Activated CD4-positive, alpha-beta T cell treated with anti-CD3 and anti-CD28 coated beads, Interleukin-2, amount 10 ng/mL, durations not matched to agents 24 days and 14 days (primary cell): ENCODE measurements at regions not wholly inside any gene's neighbourhood (a gene's known extent, or its start where the extent isn't known, plus 50 kb on each side); places are given as distances from the start of the nearest gene placed in this dataset.

Experiments used
- DNase-seq: peaks from one replicate; pipeline ENCODE4 v3.0.0; 2022
- H3K27ac Mint-ChIP-seq: one replicate; pipeline ENCODE4 v1.8.0; 2022; ENCODE audit warnings: mild to moderate bottlenecking, mixed read lengths
- H3K27me3 Mint-ChIP-seq: one replicate; pipeline ENCODE4 v1.8.0; 2022; ENCODE audit warnings: mixed read lengths
- H3K36me3 Mint-ChIP-seq: one replicate; pipeline ENCODE4 v1.8.0; 2022; ENCODE audit warnings: low read depth, mild to moderate bottlenecking, mixed read lengths
- H3K4me1 Mint-ChIP-seq: one replicate; pipeline ENCODE4 v1.8.0; 2021; ENCODE audit warnings: mixed read lengths
- H3K4me3 Mint-ChIP-seq: one replicate; pipeline ENCODE4 v1.8.0; 2022; ENCODE audit warnings: mild to moderate bottlenecking, moderate library complexity, mixed read lengths
- H3K9me3 Mint-ChIP-seq: one replicate; pipeline ENCODE4 v1.8.0; 2021; ENCODE audit warnings: mixed read lengths
- intact Hi-C: fragments of 100-400 bp; cut with micrococcal nuclease; formaldehyde crosslinking; loops from one replicate; pipeline ENCODE4 v1.15.1; 2023

GRCh38 chr4:180696460-180697092 is 1546.6 kb upstream of the TENM3 start:
- Mint-ChIP-seq H3K4me3 (no peak overlapping the region), H3K27me3 (no peaks in the 10 kb centered on the region), H3K36me3 (no peaks in the 10 kb centered on the region), H3K27ac (no peak overlapping the region), H3K9me3 (peaks cover 7% of the 10 kb centered on the region), H3K4me1 (no peaks in the 10 kb centered on the region)
- DNase-seq = no peak
- intact Hi-C loops = no loop called here

- intact Hi-C loops = no loop called here
- Mint-ChIP-seq H3K27ac (no peak overlapping the region), H3K4me1 (no peaks in the 10 kb centered on the region), H3K36me3 (no peaks in the 10 kb centered on the region), H3K9me3 (peaks cover 6% of the 10 kb centered on the region), H3K27me3 (no peaks in the 10 kb centered on the region), H3K4me3 (no peak overlapping the region)
- DNase-seq = no peak
These were observed 1544.5 kb upstream of the TENM3 start for GRCh38 chr4:180698550-180699195.

- Mint-ChIP-seq H3K27me3 (no peaks in the 10 kb centered on the region), H3K27ac (no peak overlapping the region), H3K4me1 (no peaks in the 10 kb centered on the region), H3K4me3 (no peak overlapping the region), H3K36me3 (no peaks in the 10 kb centered on the region), H3K9me3 (no peaks in the 10 kb centered on the region)
- no peak for DNase-seq
- intact Hi-C loops = no loop called here
These were observed 1536.4 kb upstream of the TENM3 start for GRCh38 chr4:180706766-180707165.

GRCh38 chr4:180710628-180711337 is 1532.4 kb upstream of the TENM3 start:
- Mint-ChIP-seq H3K36me3 (no peaks in the 10 kb centered on the region), H3K27me3 (no peaks in the 10 kb centered on the region), H3K27ac (no peak overlapping the region), H3K9me3 (no peaks in the 10 kb centered on the region), H3K4me3 (no peak overlapping the region), H3K4me1 (no peaks in the 10 kb centered on the region)
- intact Hi-C loops = no loop called here
- no peak for DNase-seq

- H3K36me3 Mint-ChIP-seq = no peaks in the 10 kb centered on the region
- H3K27me3 Mint-ChIP-seq = no peaks in the 10 kb centered on the region
- H3K9me3 Mint-ChIP-seq = peaks cover 5% of the 10 kb centered on the region
- no peak for DNase-seq
- H3K4me1 Mint-ChIP-seq = no peaks in the 10 kb centered on the region
- no peak overlapping the region for H3K4me3 Mint-ChIP-seq
- no peak overlapping the region for H3K27ac Mint-ChIP-seq
- intact Hi-C loops = no loop called here
These were observed 1525.7 kb upstream of the TENM3 start for GRCh38 chr4:180717451-180718033.

- DNase-seq = no peak
- Mint-ChIP-seq H3K9me3 (peaks cover 5% of the 10 kb centered on the region), H3K4me1 (no peaks in the 10 kb centered on the region), H3K27me3 (no peaks in the 10 kb centered on the region), H3K27ac (no peak overlapping the region), H3K4me3 (no peak overlapping the region), H3K36me3 (no peaks in the 10 kb centered on the region)
- intact Hi-C loops = no loop called here
These were observed 1521.8 kb upstream of the TENM3 start for GRCh38 chr4:180721356-180721755.

- no peaks in the 10 kb centered on the region for H3K4me1 Mint-ChIP-seq
- DNase-seq = no peak
- no peaks in the 10 kb centered on the region for H3K36me3 Mint-ChIP-seq
- H3K27ac Mint-ChIP-seq = no peak overlapping the region
- no peaks in the 10 kb centered on the region for H3K9me3 Mint-ChIP-seq
- no peaks in the 10 kb centered on the region for H3K27me3 Mint-ChIP-seq
- H3K4me3 Mint-ChIP-seq = no peak overlapping the region
- intact Hi-C loops = no loop called here
These were observed 1516.6 kb upstream of the TENM3 start for GRCh38 chr4:180726611-180727010.

- H3K4me1 Mint-ChIP-seq = no peaks in the 10 kb centered on the region
- intact Hi-C loops = no loop called here
- H3K4me3 Mint-ChIP-seq = no peak overlapping the region
These were observed 1515.7 kb upstream of the TENM3 start for GRCh38 chr4:180727478-180727877.

GRCh38 chr4:180734753-180735432 is 1508.3 kb upstream of the TENM3 start:
- intact Hi-C loops = no loop called here
- H3K9me3 Mint-ChIP-seq = no peaks in the 10 kb centered on the region
- no peak for DNase-seq
- H3K27ac Mint-ChIP-seq = no peak overlapping the region
- no peaks in the 10 kb centered on the region for H3K4me1 Mint-ChIP-seq
- no peak overlapping the region for H3K4me3 Mint-ChIP-seq
- H3K27me3 Mint-ChIP-seq = no peaks in the 10 kb centered on the region
- no peaks in the 10 kb centered on the region for H3K36me3 Mint-ChIP-seq

More at GRCh38 chr4:180727478-180727877, 1515.7 kb upstream of the TENM3 start:
- Mint-ChIP-seq H3K36me3 (no peaks in the 10 kb centered on the region), H3K27ac (no peak overlapping the region), H3K9me3 (no peaks in the 10 kb centered on the region), H3K27me3 (no peaks in the 10 kb centered on the region)
- no peak for DNase-seq

GRCh38 chr4:180741703-180742102 is 1501.5 kb upstream of the TENM3 start:
- intact Hi-C loops = no loop called here
- Mint-ChIP-seq H3K36me3 (no peaks in the 10 kb centered on the region), H3K4me3 (no peak overlapping the region)

GRCh38 chr4:180745019-180745418 is 1498.2 kb upstream of the TENM3 start:
- Mint-ChIP-seq H3K36me3 (no peaks in the 10 kb centered on the region), H3K27ac (no peak overlapping the region), H3K9me3 (no peaks in the 10 kb centered on the region), H3K27me3 (no peaks in the 10 kb centered on the region), H3K4me3 (no peak overlapping the region), H3K4me1 (no peaks in the 10 kb centered on the region)
- DNase-seq = no peak
- intact Hi-C loops = no loop called here

More at GRCh38 chr4:180741703-180742102, 1501.5 kb upstream of the TENM3 start:
- no peak overlapping the region for H3K27ac Mint-ChIP-seq
- no peaks in the 10 kb centered on the region for H3K9me3 Mint-ChIP-seq
- DNase-seq = no peak
- no peaks in the 10 kb centered on the region for H3K27me3 Mint-ChIP-seq
- no peaks in the 10 kb centered on the region for H3K4me1 Mint-ChIP-seq

- Mint-ChIP-seq H3K4me1 (no peaks in the 10 kb centered on the region), H3K36me3 (no peaks in the 10 kb centered on the region), H3K9me3 (no peaks in the 10 kb centered on the region), H3K4me3 (no peak overlapping the region), H3K27me3 (no peaks in the 10 kb centered on the region), H3K27ac (no peak overlapping the region)
- intact Hi-C loops = no loop called here
- no peak for DNase-seq
These were observed 1492.2 kb upstream of the TENM3 start for GRCh38 chr4:180751009-180751408.

- no peaks in the 10 kb centered on the region for H3K27me3 Mint-ChIP-seq
- H3K4me3 Mint-ChIP-seq = no peak overlapping the region
- intact Hi-C loops = no loop called here
- no peak overlapping the region for H3K27ac Mint-ChIP-seq
- no peaks in the 10 kb centered on the region for H3K4me1 Mint-ChIP-seq
- no peaks in the 10 kb centered on the region for H3K36me3 Mint-ChIP-seq
- H3K9me3 Mint-ChIP-seq = no peaks in the 10 kb centered on the region
- no peak for DNase-seq
These were observed 1485.3 kb upstream of the TENM3 start for GRCh38 chr4:180757927-180758326.

- intact Hi-C loops = no loop called here
- Mint-ChIP-seq H3K36me3 (no peaks in the 10 kb centered on the region), H3K27ac (no peak overlapping the region), H3K9me3 (no peaks in the 10 kb centered on the region), H3K27me3 (no peaks in the 10 kb centered on the region), H3K4me3 (no peak overlapping the region), H3K4me1 (no peaks in the 10 kb centered on the region)
- no peak for DNase-seq
These were observed 1477.2 kb upstream of the TENM3 start for GRCh38 chr4:180766045-180766444.
